NCI-H128 (cell line): ENCODE measurements at regions not wholly inside any gene's neighbourhood (a gene's known extent, or its start where the extent isn't known, plus 50 kb on each side); places are given as distances from the start of the nearest gene placed in this dataset.

Source experiments
- DNase-seq: peaks from one replicate; lab custom pipeline; 2025; ENCODE audit not compliant: unreplicated experiment; lab: John Stamatoyannopoulos, UW

GRCh38 chr20:52500157-52500556 is 308.6 kb upstream of the ZFP64 start:
- DNase-seq = no peak

GRCh38 chr20:52497731-52498130 is 306.2 kb upstream of the ZFP64 start:
- DNase-seq = no peak

GRCh38 chr20:52496191-52496590 is 304.6 kb upstream of the ZFP64 start:
- no peak for DNase-seq

GRCh38 chr20:52494244-52494643 is 302.7 kb upstream of the ZFP64 start:
- no peak for DNase-seq

GRCh38 chr20:52493171-52493721 is 301.7 kb upstream of the ZFP64 start:
- no peak for DNase-seq

- no peak for DNase-seq
Observed at GRCh38 chr20:52490711-52491430, 299.3 kb upstream of the ZFP64 start.

- DNase-seq = no peak
Observed at GRCh38 chr20:52484438-52484837, 292.9 kb upstream of the ZFP64 start.

GRCh38 chr20:52483382-52483781 is 291.8 kb upstream of the ZFP64 start:
- no peak for DNase-seq

GRCh38 chr20:52482044-52482443 is 290.5 kb upstream of the ZFP64 start:
- DNase-seq = no peak

- no peak for DNase-seq
Observed at GRCh38 chr20:52481443-52481842, 289.9 kb upstream of the ZFP64 start.

- no peak for DNase-seq
Observed at GRCh38 chr20:52476074-52476750, 284.6 kb upstream of the ZFP64 start.

- no peak for DNase-seq
Observed at GRCh38 chr20:52473186-52473585, 281.6 kb upstream of the ZFP64 start.

- no peak for DNase-seq
Observed at GRCh38 chr20:52470561-52470960, 279.0 kb upstream of the ZFP64 start.

GRCh38 chr20:52469128-52469527 is 277.5 kb upstream of the ZFP64 start:
- no peak for DNase-seq

GRCh38 chr20:52465991-52466390 is 274.4 kb upstream of the ZFP64 start:
- DNase-seq = no peak

GRCh38 chr20:52461582-52461981 is 270.0 kb upstream of the ZFP64 start:
- DNase-seq = no peak

- DNase-seq = no peak
Observed at GRCh38 chr20:52459150-52459549, 267.6 kb upstream of the ZFP64 start.

- DNase-seq = no peak
Observed at GRCh38 chr20:52457826-52458225, 266.2 kb upstream of the ZFP64 start.

GRCh38 chr20:52454660-52455059 is 263.1 kb upstream of the ZFP64 start:
- no peak for DNase-seq

- DNase-seq = no peak
Observed at GRCh38 chr20:52448513-52449232, 257.1 kb upstream of the ZFP64 start.

GRCh38 chr20:52447225-52447551 is 255.6 kb upstream of the ZFP64 start:
- no peak for DNase-seq
